ENCODE measurements at regions not wholly inside any gene's neighbourhood (a gene's known extent, or its start where the extent isn't known, plus 50 kb on each side); places are given as distances from the start of the nearest gene placed in this dataset.
"Not testable (repeated sequence)": the region's sequence is repeated elsewhere in the genome, so short reads cannot be mapped to it uniquely, and the experiment has no call there.

- CTCF ChIA-PET, result no interaction called here
- Histone ChIP-seq H3K9me3 (no peaks in the 10 kb centered on the region), H3K27ac (no peak overlapping the region), H3K4me1 (no peaks in the 10 kb centered on the region), H3K4me2 (no peak overlapping the region), H3K4me3 (no peak overlapping the region)
- FAIRE-seq (no peak), DNase-seq (ENCODE audit: low read depth in 1 of 2, low spot score in 1 of 2) (no peak), ATAC-seq (no peak)
- 5% methylated on average over 2 of the region's 2 CpGs for WGBS (ENCODE audit: missing lambda C conversion rate)
- TF ChIP-seq RFX5 (IDR thresholded peaks at IDR 0.05), result no peak
- TF ChIP-seq GATA3 (IDR thresholded peaks at IDR 0.05; ENCODE audit: borderline replicate concordance), result no peak
- TF ChIP-seq MAX (IDR thresholded peaks at IDR 0.05), result no peak
- TF ChIP-seq EP300 (IDR thresholded peaks at IDR 0.05), result no peak
- POLR2A ChIA-PET, result no interaction called here
Measured at GRCh38 chr4:117577686-117578311, 456.5 kb upstream of the NDST3 start.

- CTCF ChIA-PET, result no interaction called here
- no peak for TF ChIP-seq EHF (CRISPR knock-in tag; IDR thresholded peaks at IDR 0.05)
- H3K9me3 ChIP-seq, result no peaks in the 10 kb centered on the region
- H3K4me3 ChIP-seq, result no peak overlapping the region
- POLR2A ChIA-PET, result no interaction called here
- H3K27ac ChIP-seq, result no peak overlapping the region
- H3K4me1 ChIP-seq, result no peaks in the 10 kb centered on the region
- WGBS (ENCODE audit: missing lambda C conversion rate), result 2% methylated on average over 4 of the region's 4 CpGs
- FAIRE-seq (no peak), DNase-seq (ENCODE audit: low read depth in 1 of 2, low spot score in 1 of 2) (no peak), ATAC-seq (no peak)
- no peak overlapping the region for H3K4me2 ChIP-seq
Measured at GRCh38 chr4:117588771-117589170, 445.5 kb upstream of the NDST3 start.

- no peak for FAIRE-seq
- CTCF ChIA-PET, result no interaction called here
- H3K4me2 ChIP-seq, result no peak overlapping the region
- 18% methylated on average over 6 of the region's 7 CpGs for WGBS (ENCODE audit: missing lambda C conversion rate)
- no peaks in the 10 kb centered on the region for H3K4me1 ChIP-seq
- POLR2A ChIA-PET, result no interaction called here
- TF ChIP-seq KDM1A (IDR thresholded peaks at IDR 0.05; ENCODE audit: low read depth), result no peak
- TF ChIP-seq ZC3H11A (IDR thresholded peaks at IDR 0.05), result no peak
- no peak for TF ChIP-seq RCOR1 (IDR thresholded peaks at IDR 0.05; ENCODE audit: low read depth, low read length)
- no peak for TF ChIP-seq E2F6 (IDR thresholded peaks at IDR 0.05; ENCODE audit: borderline replicate concordance, low read depth)
- no peak for TF ChIP-seq JUNB (IDR thresholded peaks at IDR 0.05)
- no peak for TF ChIP-seq POLR2AphosphoS2 (conservative IDR thresholded peaks at IDR 0.05; ENCODE audit: low read length)
- TF ChIP-seq JUN (IDR thresholded peaks at IDR 0.05), result no peak
- no peak for TF ChIP-seq CBX8 (IDR thresholded peaks at IDR 0.05)
- no peaks in the 10 kb centered on the region for H3K9me3 ChIP-seq
- no peak overlapping the region for H3K4me3 ChIP-seq
- ATAC-seq, result no peak
- DNase-seq (ENCODE audit: low read depth in 1 of 2, low spot score in 1 of 2), result no peak
- H3K27ac ChIP-seq, result no peak overlapping the region
Measured at GRCh38 chr4:117596917-117597480, 437.3 kb upstream of the NDST3 start.

GRCh38 chr4:117599393-117599792 is 434.9 kb upstream of the NDST3 start:
- H3K9me3 ChIP-seq; H3K27ac ChIP-seq; ATAC-seq; POLR2A ChIA-PET; H3K4me1 ChIP-seq; FAIRE-seq; H3K4me3 ChIP-seq; DNase-seq (ENCODE audit: low read depth in 1 of 2, low spot score in 1 of 2); CTCF ChIA-PET; H3K4me2 ChIP-seq: not testable (repeated sequence)
- 28% methylated on average over 2 of the region's 2 CpGs for WGBS (ENCODE audit: missing lambda C conversion rate)

- ATAC-seq; H3K4me2 ChIP-seq; H3K9me3 ChIP-seq; POLR2A ChIA-PET; H3K4me1 ChIP-seq; H3K27ac ChIP-seq; CTCF ChIA-PET; FAIRE-seq; H3K4me3 ChIP-seq; DNase-seq (ENCODE audit: low read depth in 1 of 2, low spot score in 1 of 2): not testable (repeated sequence)
- WGBS (ENCODE audit: missing lambda C conversion rate), result 19% methylated on average over 4 of the region's 4 CpGs
Measured at GRCh38 chr4:117600936-117601335, 433.4 kb upstream of the NDST3 start.

- DNase-seq (ENCODE audit: low read depth in 1 of 2, low spot score in 1 of 2) (no peak), ATAC-seq (no peak), FAIRE-seq (no peak)
- Histone ChIP-seq H3K4me3 (no peak overlapping the region), H3K27ac (no peak overlapping the region), H3K4me1 (no peaks in the 10 kb centered on the region), H3K4me2 (no peak overlapping the region), H3K9me3 (no peaks in the 10 kb centered on the region)
- ChIA-PET POLR2A (no interaction called here), CTCF (no interaction called here)
- TF ChIP-seq USF2 (IDR thresholded peaks at IDR 0.05) (no peak), HDAC2 (IDR thresholded peaks at IDR 0.05) (no peak), EP300 (IDR thresholded peaks at IDR 0.05) (no peak), MAX (IDR thresholded peaks at IDR 0.05) (no peak), POLR2AphosphoS2 (conservative IDR thresholded peaks at IDR 0.05; ENCODE audit: low read length) (no peak), JUNB (IDR thresholded peaks at IDR 0.05) (no peak), HES2 (IDR thresholded peaks at IDR 0.05) (no peak), PHF8 (IDR thresholded peaks at IDR 0.05; ENCODE audit: borderline replicate concordance, low read depth) (no peak), RNF2 (IDR thresholded peaks at IDR 0.05; ENCODE audit: borderline replicate concordance, low read depth) (no peak), MAZ (IDR thresholded peaks at IDR 0.05; ENCODE audit: borderline replicate concordance, low read depth, low read length) (no peak), ZNF302 (CRISPR knock-in tag; IDR thresholded peaks at IDR 0.05) (no peak), EHMT2 (IDR thresholded peaks at IDR 0.05; ENCODE audit: low read depth) (no peak)
- WGBS (ENCODE audit: missing lambda C conversion rate), result no CpG with 5 or more reads among the region's 1 CpG
Measured at GRCh38 chr4:117610706-117611308, 423.5 kb upstream of the NDST3 start.

Data from A549 (cell line).